RWPE2 (cell line): ENCODE measurements at regions not wholly inside any gene's neighbourhood (a gene's known extent, or its start where the extent isn't known, plus 50 kb on each side); places are given as distances from the start of the nearest gene placed in this dataset.

Source experiments
- ATAC-seq: fragments of 200-7000 bp; cut with Tn5 transposase; 3 replicates; pipeline ENCODE4 v1.9.1; 2021; ENCODE audit warnings: low read depth
- DNase-seq: peaks from one replicate; pipeline ENCODE4 v3.0.0-alpha.2; 2020; ENCODE audit warnings: low spot score
- H3K27ac ChIP-seq: fragments of 450-650 bp; 2 replicates; pipeline ENCODE4 v1.5.1; 2017; ENCODE audit warnings: mild to moderate bottlenecking; ENCODE audit not compliant: poor library complexity, severe bottlenecking
- H3K27me3 ChIP-seq: fragments of 250-450 bp; sonication (Bioruptor Pico); 2 replicates; pipeline ENCODE4 v1.5.1; 2021; ENCODE audit warnings: mild to moderate bottlenecking, moderate library complexity; ENCODE audit not compliant: insufficient read depth, poor library complexity, severe bottlenecking
- H3K36me3 ChIP-seq: fragments of 250-450 bp; sonication (Bioruptor Pico); 2 replicates; pipeline ENCODE4 v1.5.1; 2020; ENCODE audit warnings: low read depth, mild to moderate bottlenecking, moderate library complexity
- H3K4me1 ChIP-seq: fragments of 250-450 bp; sonication (Bioruptor Pico); 2 replicates; pipeline ENCODE4 v1.5.1; 2021; ENCODE audit warnings: mild to moderate bottlenecking, moderate library complexity; ENCODE audit not compliant: insufficient read depth, poor library complexity, severe bottlenecking
- H3K4me3 ChIP-seq: fragments of 250-450 bp; sonication (Bioruptor Pico); 2 replicates; pipeline ENCODE4 v1.5.1; 2021; ENCODE audit warnings: mild to moderate bottlenecking, moderate library complexity; ENCODE audit not compliant: severe bottlenecking
- H3K9me3 ChIP-seq: fragments of 250-450 bp; sonication (Bioruptor Pico); 2 replicates; pipeline ENCODE4 v1.5.1; 2021; ENCODE audit warnings: mild to moderate bottlenecking, moderate library complexity; ENCODE audit not compliant: severe bottlenecking
- CTCF ChIP-seq: fragments of 450-650 bp; IDR thresholded peaks from one replicate; pipeline ENCODE4 v1.5.1; 2017; ENCODE audit warnings: mild to moderate bottlenecking, moderate library complexity; ENCODE audit not compliant: poor library complexity, severe bottlenecking

- TF ChIP-seq CTCF, result no peak
- ATAC-seq, result no peak
- Histone ChIP-seq H3K27me3 (no peaks in the 10 kb centered on the region), H3K4me1 (peaks cover 14% of the 10 kb centered on the region), H3K27ac (no peak overlapping the region), H3K9me3 (no peaks in the 10 kb centered on the region), H3K4me3 (no peak overlapping the region), H3K36me3 (no peaks in the 10 kb centered on the region)
- DNase-seq, result no peak
Measured at GRCh38 chr2:118440404-118441098, 352.3 kb downstream of the INSIG2 start.

- ATAC-seq (no peak), DNase-seq (no peak)
- Histone ChIP-seq H3K36me3 (no peaks in the 10 kb centered on the region), H3K27me3 (no peaks in the 10 kb centered on the region), H3K9me3 (no peaks in the 10 kb centered on the region), H3K4me3 (no peak overlapping the region), H3K4me1 (peaks cover 11% of the 10 kb centered on the region), H3K27ac (no peak overlapping the region)
- TF ChIP-seq CTCF, result no peak
Measured at GRCh38 chr2:118437501-118437900, 349.2 kb downstream of the INSIG2 start.

GRCh38 chr2:118431997-118432396 is 343.7 kb downstream of the INSIG2 start:
- no peaks in the 10 kb centered on the region for H3K27me3 ChIP-seq
- TF ChIP-seq CTCF, result no peak
- no peak for DNase-seq
- H3K9me3 ChIP-seq, result no peaks in the 10 kb centered on the region
- no peaks in the 10 kb centered on the region for H3K36me3 ChIP-seq
- H3K4me3 ChIP-seq, result no peak overlapping the region
- ATAC-seq, result no peak
- peaks cover 26% of the 10 kb centered on the region for H3K4me1 ChIP-seq
- H3K27ac ChIP-seq, result no peak overlapping the region

GRCh38 chr2:118431586-118431985 is 343.3 kb downstream of the INSIG2 start:
- Histone ChIP-seq H3K9me3 (no peaks in the 10 kb centered on the region), H3K4me3 (no peak overlapping the region), H3K27ac (peak overlapping the region; percentile 78), H3K4me1 (peaks cover 26% of the 10 kb centered on the region), H3K36me3 (no peaks in the 10 kb centered on the region), H3K27me3 (no peaks in the 10 kb centered on the region)
- no peak for TF ChIP-seq CTCF
- DNase-seq (no peak), ATAC-seq (no peak)

- Histone ChIP-seq H3K9me3 (no peaks in the 10 kb centered on the region), H3K36me3 (no peaks in the 10 kb centered on the region), H3K4me3 (no peak overlapping the region), H3K4me1 (peaks cover 26% of the 10 kb centered on the region), H3K27ac (peak overlapping the region; percentile 78), H3K27me3 (no peaks in the 10 kb centered on the region)
- DNase-seq, result no peak
- no peak for TF ChIP-seq CTCF
- no peak for ATAC-seq
Measured at GRCh38 chr2:118431165-118431517, 342.9 kb downstream of the INSIG2 start.
